Muscle layer of colon (tissue), 2 donors: ENCODE measurements at regions not wholly inside any gene's neighbourhood (a gene's known extent, or its start where the extent isn't known, plus 50 kb on each side); places are given as distances from the start of the nearest gene placed in this dataset.

Experiments used
- H3K27ac ChIP-seq: one replicate; pipeline ENCODE4 v1.7.0; 2013; ENCODE audit warnings: low read depth, mild to moderate bottlenecking, low read length, moderate library complexity
- H3K27me3 ChIP-seq, 2 donors: one replicate each; pipeline ENCODE4 v1.7.0; 2013; ENCODE audit warnings: low read length in 2 of 2, mild to moderate bottlenecking in 2 of 2; ENCODE audit not compliant: insufficient read depth in 2 of 2, control insufficient read depth in 1 of 2
- H3K36me3 ChIP-seq: one replicate; pipeline ENCODE4 v1.7.0; 2013; ENCODE audit warnings: mild to moderate bottlenecking, low read length; ENCODE audit not compliant: insufficient read depth
- H3K4me1 ChIP-seq: one replicate; pipeline ENCODE4 v1.7.0; 2013; ENCODE audit warnings: mild to moderate bottlenecking, low read length; ENCODE audit not compliant: insufficient read depth
- H3K4me3 ChIP-seq, 2 donors: one replicate each; pipeline ENCODE4 v1.7.0; 2013; ENCODE audit warnings: low read length in 2 of 2, low read depth in 1 of 2, mild to moderate bottlenecking in 1 of 2, moderate library complexity in 1 of 2
- H3K9ac ChIP-seq: one replicate; pipeline ENCODE4 v1.7.0; 2013; ENCODE audit warnings: low read length
- H3K9me3 ChIP-seq: one replicate; pipeline ENCODE4 v1.7.0; 2013; ENCODE audit warnings: mild to moderate bottlenecking, low read length
- donor health status: abdominal sarcoma.
- donor health status: Adenocarcinoma of cecum.

DNA sequence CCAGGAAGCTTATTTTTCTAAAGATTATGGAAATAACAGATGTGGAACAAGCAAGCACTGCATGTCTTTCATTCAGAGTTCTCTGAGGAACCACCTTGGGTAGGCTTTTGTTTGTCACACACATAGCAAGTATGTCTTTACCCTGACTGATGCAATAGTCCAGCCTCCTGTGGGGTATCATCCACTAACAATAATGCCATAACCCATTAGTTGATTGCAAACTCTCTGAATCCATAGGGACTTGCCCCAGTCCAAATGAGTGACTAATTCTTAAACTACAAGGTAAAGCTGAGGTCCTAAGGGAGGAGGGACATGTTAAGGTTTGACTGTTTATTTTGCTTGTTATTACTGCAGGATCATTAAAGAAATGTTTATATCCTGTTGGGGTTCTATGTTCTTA, 151.4 kb upstream of the PRPS1L1 start:
- Histone ChIP-seq H3K27ac (no peak overlapping the region), H3K4me3 (no peak overlapping the region), H3K9ac (no peak overlapping the region), H3K36me3 (no peaks in the 10 kb centered on the region), H3K9me3 (no peaks in the 10 kb centered on the region), H3K4me1 (no peaks in the 10 kb centered on the region), H3K27me3 (no peaks in the 10 kb centered on the region)

DNA sequence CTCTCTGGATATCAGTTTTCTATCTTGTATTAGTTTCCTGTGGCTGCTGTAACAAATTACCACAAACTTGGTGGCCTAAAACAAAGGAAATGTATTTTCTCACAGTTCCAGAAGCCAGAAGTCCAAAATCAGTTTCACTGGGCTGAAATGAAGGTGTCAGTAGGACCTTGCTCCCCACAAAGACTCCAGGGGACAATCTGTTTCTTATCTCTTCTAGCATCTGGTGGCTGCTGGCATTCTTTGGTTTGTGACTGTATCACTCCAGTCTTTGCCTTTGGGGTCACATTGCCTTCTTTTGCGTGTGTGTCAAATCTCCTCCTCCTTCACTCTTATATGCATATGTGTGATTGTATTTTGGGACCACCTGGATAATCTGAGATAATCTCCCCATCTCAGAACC, 153.0 kb upstream of the PRPS1L1 start:
- Histone ChIP-seq H3K27ac (no peak overlapping the region), H3K4me1 (no peaks in the 10 kb centered on the region), H3K9me3 (no peaks in the 10 kb centered on the region), H3K4me3 (no peak overlapping the region), H3K36me3 (no peaks in the 10 kb centered on the region), H3K27me3 (no peaks in the 10 kb centered on the region), H3K9ac (no peak overlapping the region)

DNA sequence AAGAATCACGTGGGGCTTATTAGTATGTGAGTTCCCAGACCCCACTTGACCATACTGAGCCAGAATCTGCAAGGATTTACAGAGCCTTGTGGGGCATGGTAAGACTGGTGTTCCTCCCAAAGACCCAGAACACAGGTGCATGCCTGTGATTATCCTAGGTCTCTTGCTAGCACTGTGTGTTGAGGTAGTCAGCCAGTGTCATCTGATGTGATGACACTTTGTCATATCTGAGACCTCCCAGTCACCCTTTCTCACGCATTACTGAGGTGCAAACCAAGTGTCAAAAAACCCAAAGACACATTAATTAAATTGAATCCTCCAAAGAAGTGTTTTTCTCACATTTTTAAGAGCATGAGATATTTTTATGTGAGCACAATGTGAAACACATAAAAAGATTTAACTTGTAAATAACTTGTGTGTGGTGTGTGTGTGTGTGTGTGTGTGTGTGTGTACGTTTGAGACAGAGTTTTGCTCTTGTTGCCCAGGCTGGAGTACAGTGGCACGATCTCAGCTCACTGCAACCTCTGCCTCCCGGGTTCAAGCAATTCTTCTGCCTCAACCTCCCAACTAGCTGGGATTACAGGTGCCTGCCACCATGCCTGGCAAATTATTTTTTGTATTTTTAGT, 162.0 kb upstream of the PRPS1L1 start:
- Histone ChIP-seq H3K27me3 (no peaks in the 10 kb centered on the region), H3K4me3 (no peak overlapping the region), H3K9me3 (no peaks in the 10 kb centered on the region), H3K27ac (no peak overlapping the region), H3K9ac (no peak overlapping the region), H3K36me3 (no peaks in the 10 kb centered on the region), H3K4me1 (no peaks in the 10 kb centered on the region)

DNA sequence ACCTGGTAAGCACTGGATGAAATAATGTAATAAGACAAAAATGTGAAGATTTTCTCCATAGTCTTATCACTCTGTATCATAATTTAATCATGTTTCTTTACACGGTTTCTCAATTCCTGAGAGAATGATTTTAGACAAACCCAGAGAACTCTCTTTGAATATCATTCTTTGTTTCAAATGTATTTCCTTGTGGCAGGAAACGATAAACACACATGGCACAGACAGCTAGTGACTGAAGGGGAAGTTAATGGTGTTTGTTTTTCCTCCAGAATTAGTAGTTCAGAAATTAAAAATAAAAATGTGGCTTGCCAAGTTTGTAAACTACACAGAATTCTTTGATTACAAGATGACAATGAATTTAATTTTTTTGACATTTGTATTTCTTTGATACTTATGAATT, 163.7 kb upstream of the PRPS1L1 start:
- Histone ChIP-seq H3K4me1 (no peaks in the 10 kb centered on the region), H3K36me3 (no peaks in the 10 kb centered on the region), H3K27me3 (no peaks in the 10 kb centered on the region), H3K27ac (no peak overlapping the region), H3K4me3 (no peak overlapping the region), H3K9me3 (no peaks in the 10 kb centered on the region), H3K9ac (no peak overlapping the region)

DNA sequence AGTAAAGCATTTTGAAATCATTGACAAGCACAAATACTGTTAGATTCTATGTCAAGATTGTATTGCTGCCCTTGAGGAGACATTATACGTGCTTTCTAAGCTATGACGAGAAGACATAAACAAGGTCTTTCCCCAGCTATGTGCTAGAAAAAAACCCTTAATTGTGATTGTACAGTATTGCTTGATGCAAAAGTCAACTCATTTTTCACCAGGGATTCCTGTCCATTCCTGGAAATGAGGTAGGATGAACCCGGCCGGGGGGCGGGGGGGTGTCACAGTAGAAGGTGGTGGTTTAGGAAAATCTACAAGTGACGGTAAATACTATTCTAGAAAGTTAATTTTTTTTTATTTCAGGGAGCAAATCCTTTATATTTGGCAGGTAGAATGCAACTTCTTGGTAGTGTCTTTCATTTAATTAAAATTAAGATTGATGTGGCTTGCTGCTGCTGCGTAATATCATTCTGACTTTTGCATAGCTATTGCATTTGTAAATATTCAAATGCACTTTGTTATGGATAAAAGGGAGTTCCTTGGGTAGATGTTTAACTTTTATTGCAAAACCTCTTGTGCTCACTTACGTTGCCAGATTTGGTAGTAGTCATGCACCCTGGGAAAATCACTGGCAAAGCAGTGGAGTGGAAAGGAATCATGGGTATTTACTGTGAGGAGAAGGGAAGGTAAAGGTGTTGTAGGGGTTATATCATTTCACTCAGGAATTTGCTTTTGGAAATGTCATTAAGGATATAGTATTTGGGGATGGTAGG, 164.4 kb upstream of the PRPS1L1 start:
- no peaks in the 10 kb centered on the region for H3K27me3 ChIP-seq
- H3K9ac ChIP-seq, result no peak overlapping the region
- H3K36me3 ChIP-seq, result no peaks in the 10 kb centered on the region
- no peaks in the 10 kb centered on the region for H3K4me1 ChIP-seq
- no peaks in the 10 kb centered on the region for H3K9me3 ChIP-seq
- no peak overlapping the region for H3K4me3 ChIP-seq
- H3K27ac ChIP-seq, result no peak overlapping the region

DNA sequence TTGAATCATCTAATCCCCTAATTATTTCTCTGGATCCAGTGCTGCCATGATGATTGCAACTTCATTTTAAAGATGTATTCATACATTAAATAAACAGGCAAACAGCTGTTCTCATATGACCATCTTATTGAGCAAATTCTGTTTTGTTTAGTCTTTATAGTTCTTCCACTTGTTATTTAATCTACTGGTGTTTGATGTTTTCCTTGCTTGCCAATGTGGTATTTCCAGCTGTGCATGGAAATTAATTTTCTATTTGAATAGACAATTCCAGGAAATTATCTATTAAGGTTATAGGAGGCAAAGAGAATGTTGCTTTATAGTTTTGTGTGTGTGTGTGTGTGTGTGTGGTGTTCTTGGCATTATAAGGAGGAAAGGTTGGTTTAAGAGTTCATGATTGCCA, 167.0 kb upstream of the PRPS1L1 start:
- H3K27me3 ChIP-seq, result no peaks in the 10 kb centered on the region
- no peak overlapping the region for H3K4me3 ChIP-seq
- H3K9me3 ChIP-seq, result no peaks in the 10 kb centered on the region
- H3K36me3 ChIP-seq, result no peaks in the 10 kb centered on the region
- no peak overlapping the region for H3K27ac ChIP-seq
- no peak overlapping the region for H3K9ac ChIP-seq
- H3K4me1 ChIP-seq, result no peaks in the 10 kb centered on the region

DNA sequence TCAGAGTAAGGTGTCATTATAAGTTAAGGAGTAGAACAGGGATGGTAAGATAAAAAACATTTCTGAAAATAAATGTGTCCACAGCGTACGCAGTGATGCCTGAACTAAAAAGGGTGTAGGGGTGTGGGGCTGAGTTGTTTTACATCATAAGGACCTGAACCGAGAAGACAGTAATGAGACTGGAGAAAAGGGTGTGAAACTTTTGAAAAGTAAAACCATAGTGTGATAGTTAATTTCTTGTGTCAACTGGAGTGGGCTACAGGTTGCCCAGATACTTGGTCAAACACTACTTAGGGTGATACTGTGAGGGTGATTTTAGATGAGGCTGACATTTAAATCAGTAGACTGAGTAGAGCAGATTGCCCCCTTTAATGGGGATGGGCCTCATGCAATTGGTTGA, 169.0 kb upstream of the PRPS1L1 start:
- H3K27ac ChIP-seq, result no peak overlapping the region
- no peaks in the 10 kb centered on the region for H3K9me3 ChIP-seq
- no peak overlapping the region for H3K4me3 ChIP-seq
- H3K9ac ChIP-seq, result no peak overlapping the region
- H3K4me1 ChIP-seq, result no peaks in the 10 kb centered on the region
- no peaks in the 10 kb centered on the region for H3K36me3 ChIP-seq
- no peaks in the 10 kb centered on the region for H3K27me3 ChIP-seq

DNA sequence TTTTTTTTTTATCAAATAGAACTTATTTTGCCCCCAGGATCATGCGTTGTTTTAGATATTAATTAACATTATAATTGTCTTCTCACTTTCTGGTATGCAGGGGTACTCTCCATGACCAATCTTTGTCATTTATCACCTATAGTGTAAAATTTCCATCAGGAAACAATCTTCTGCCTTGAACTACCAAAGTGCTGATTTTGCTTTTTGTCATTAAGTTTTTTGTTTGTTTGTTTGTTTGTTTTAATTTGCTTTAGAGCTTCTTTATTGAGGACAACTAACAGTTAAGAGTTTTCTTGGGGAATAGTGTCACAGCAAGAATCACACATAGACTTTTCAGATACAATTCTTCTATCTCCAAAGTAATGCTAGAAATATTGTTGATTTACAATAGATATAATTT, 171.2 kb upstream of the PRPS1L1 start:
- Histone ChIP-seq H3K9ac (no peak overlapping the region), H3K27me3 (no peaks in the 10 kb centered on the region), H3K4me3 (no peak overlapping the region), H3K36me3 (no peaks in the 10 kb centered on the region), H3K9me3 (no peaks in the 10 kb centered on the region), H3K27ac (no peak overlapping the region), H3K4me1 (no peaks in the 10 kb centered on the region)

DNA sequence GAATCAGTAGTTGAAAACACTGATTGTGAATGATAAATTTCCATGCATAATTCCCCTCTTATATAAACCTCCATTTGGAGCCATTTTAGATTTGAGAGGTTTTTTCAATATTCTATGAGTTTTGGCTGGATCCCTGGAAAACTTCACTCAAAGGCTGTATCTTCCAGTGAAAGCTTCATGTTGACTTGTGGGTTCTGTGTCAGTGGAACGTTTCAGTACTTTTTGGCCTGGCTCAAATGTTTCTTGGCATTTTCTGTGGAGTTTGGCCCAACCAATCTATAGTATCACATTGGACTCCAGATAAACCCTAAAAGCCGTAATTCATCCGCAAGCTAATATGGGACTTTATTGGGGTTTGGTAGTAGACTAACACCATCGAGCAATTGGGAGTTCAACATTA, 172.6 kb upstream of the PRPS1L1 start:
- no peak overlapping the region for H3K9ac ChIP-seq
- no peaks in the 10 kb centered on the region for H3K36me3 ChIP-seq
- H3K9me3 ChIP-seq, result no peaks in the 10 kb centered on the region
- no peak overlapping the region for H3K4me3 ChIP-seq
- H3K4me1 ChIP-seq, result no peaks in the 10 kb centered on the region
- no peak overlapping the region for H3K27ac ChIP-seq
- no peaks in the 10 kb centered on the region for H3K27me3 ChIP-seq

DNA sequence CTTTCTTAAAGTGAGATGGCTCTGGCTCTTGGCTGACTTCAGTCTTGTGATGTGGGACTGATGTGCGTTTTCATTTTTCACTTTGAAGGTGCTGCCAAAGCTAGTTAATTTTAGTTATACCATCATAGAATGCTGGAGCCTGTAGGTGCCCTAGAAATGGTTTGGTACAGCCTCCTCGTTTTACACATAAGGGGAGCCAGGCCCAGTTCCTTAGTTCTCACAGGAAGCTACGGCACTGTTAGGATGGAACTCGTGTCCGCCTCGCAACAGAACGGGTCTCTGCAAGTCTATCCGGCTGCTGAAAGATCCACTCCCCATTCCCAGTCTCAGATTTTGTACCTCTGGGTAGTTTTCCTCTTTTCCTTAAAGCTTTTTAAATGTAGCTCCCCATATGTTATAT, 173.2 kb upstream of the PRPS1L1 start:
- no peak overlapping the region for H3K27ac ChIP-seq
- H3K9ac ChIP-seq, result no peak overlapping the region
- no peaks in the 10 kb centered on the region for H3K4me1 ChIP-seq
- no peak overlapping the region for H3K4me3 ChIP-seq
- H3K9me3 ChIP-seq, result no peaks in the 10 kb centered on the region
- H3K36me3 ChIP-seq, result no peaks in the 10 kb centered on the region
- H3K27me3 ChIP-seq, result no peaks in the 10 kb centered on the region

DNA sequence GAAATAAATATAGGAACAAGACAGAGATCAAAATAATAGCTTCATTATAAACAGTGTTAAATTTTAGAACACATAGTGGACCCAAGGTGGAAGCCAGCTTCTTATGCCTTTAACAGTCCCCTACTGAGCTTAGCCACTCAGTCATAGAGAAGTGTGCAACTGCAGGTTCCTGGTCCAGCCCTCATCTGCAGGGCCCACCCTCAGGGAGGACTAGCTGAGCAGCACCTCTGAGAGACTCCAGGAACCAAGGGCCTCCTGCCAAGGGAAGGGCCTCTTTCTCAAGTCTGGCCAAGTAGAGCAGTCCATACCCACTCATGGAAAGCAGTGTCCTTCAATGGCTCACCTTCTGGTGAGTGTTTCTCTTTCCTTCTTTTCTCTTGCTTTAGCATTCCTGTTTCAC, 173.7 kb upstream of the PRPS1L1 start:
- no peaks in the 10 kb centered on the region for H3K9me3 ChIP-seq
- no peak overlapping the region for H3K9ac ChIP-seq
- no peaks in the 10 kb centered on the region for H3K36me3 ChIP-seq
- no peak overlapping the region for H3K4me3 ChIP-seq
- H3K27me3 ChIP-seq, result no peaks in the 10 kb centered on the region
- no peak overlapping the region for H3K27ac ChIP-seq
- H3K4me1 ChIP-seq, result no peaks in the 10 kb centered on the region
